RCC 7860 (cell line): ENCODE measurements at regions not wholly inside any gene's neighbourhood (a gene's known extent, or its start where the extent isn't known, plus 50 kb on each side); places are given as distances from the start of the nearest gene placed in this dataset.

ENCODE experiments used
- DNase-seq: peaks from one replicate; pipeline ENCODE4 v3.0.0-alpha.2; 2015; ENCODE audit warnings: low spot score
- FAIRE-seq: peaks from 2 replicates; lab custom pipeline; 2012; peaks lifted over from hg19 to GRCh38; lab: Jason Lieb, UNC

- no peak for FAIRE-seq
Observed at GRCh38 chr9:129321286-129322021, 143.4 kb upstream of the IER5L start.

DNA sequence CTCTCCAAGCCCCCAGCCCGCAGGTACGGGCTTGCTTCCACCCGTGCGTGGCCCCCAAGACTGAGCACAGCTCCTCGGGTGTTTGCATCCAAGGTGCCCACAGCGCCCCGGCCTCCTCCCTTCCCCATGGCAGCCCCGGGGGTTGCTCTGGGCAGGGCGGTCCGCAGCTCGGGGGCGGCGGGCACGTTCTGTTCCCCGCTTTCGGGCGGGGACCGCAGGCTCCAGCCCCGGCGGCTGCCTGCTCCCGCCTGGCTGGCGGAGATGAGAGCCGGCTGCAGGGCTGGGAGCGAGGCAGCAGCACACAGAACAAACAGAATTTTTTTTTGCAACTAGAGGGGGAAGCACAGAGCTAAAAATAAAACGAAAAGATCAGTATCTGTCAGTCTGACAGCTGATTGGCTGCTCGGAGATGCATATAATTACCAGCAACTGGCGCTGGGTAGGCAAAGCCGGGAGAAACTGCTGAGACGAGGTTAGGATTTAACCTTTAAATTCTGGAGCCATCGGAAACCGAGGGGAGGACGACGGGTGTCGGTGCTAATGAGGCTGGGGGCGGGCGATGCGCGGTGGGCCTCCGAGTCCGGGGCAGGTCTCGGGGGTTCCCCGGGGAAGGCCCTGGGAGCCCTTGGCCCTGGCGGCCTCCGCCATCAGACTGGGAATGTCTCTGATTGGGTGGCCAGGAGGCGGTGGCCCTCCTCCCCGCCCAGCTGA lies 142.7 kb upstream of the IER5L start:
- no peak for FAIRE-seq
- no peak for DNase-seq

More at GRCh38 chr9:129321286-129322021, 143.4 kb upstream of the IER5L start:
- DNase-seq, result no peak

DNA sequence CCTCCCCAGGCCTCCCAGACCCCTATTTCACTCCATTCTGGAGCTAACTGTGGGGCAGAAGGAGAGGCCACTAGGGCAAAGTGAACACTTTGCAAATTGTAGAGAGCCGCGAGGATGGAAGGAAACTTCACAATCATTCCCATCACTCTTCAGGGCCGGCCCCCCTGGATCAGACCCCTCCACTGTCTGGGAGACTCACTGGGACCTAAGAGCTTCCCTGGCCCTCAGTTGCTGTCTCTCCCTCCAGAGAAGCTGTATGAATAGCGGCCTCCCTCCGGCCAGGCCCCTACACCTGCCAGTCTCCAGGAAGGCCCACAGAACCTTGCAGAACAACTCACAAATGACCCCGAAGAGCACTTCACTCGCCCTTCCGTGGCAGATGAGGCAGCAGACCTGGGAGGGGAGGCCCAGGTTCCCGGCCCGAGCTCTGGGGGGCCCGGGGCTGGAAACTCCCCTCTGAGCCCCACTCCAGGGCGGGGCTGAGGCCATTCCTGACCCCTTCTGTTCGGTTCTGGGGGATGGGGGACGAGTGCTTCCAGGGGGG lies 141.9 kb upstream of the IER5L start:
- FAIRE-seq (no peak), DNase-seq (no peak)

GRCh38 chr9:129319076-129319937 lies 141.2 kb upstream of the IER5L start:
- no peak for FAIRE-seq
- DNase-seq, result no peak

- DNase-seq, result no peak
- FAIRE-seq, result no peak
Observed at GRCh38 chr9:129318121-129319075, 140.3 kb upstream of the IER5L start.

GRCh38 chr9:129317179-129318011 lies 139.3 kb upstream of the IER5L start:
- FAIRE-seq (no peak), DNase-seq (no peak)

- DNase-seq (no peak), FAIRE-seq (no peak)
Observed at GRCh38 chr9:129316281-129317030, 138.4 kb upstream of the IER5L start.

DNA sequence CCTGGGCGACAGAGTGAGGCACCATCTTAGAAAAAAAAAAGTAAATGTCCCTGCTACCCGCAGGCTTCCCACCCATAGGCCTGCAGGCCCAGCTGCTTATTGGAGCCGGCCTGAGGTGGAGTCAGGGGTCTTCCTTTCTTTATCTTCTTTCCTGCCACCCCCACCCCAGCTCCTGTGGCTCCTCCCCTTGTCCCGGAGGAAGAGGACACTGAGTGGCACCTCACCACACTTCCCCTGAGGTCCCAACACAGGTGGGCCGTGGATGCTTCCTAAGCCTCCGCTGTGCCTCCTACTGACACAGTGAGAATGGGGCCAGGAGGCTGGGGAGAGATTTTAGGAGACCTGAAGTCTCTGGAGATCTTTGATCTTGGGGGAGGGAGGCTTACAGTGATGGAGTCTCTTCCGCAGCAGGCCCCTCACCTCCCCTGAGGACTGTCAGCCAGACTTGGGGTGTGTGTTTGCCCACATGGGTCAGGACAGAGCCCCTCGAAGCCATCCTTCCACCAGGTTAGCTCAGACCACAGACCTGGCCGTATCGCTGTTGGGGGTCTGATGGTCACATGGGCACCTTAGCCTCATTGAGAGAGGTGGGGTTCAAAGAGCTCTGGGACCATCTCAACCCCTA lies 135.4 kb upstream of the IER5L start:
- FAIRE-seq (no peak), DNase-seq (no peak)

GRCh38 chr9:129312251-129313122 lies 134.4 kb upstream of the IER5L start:
- DNase-seq, result no peak
- no peak for FAIRE-seq

GRCh38 chr9:129311643-129312042 lies 133.6 kb upstream of the IER5L start:
- DNase-seq (no peak), FAIRE-seq (no peak)

DNA sequence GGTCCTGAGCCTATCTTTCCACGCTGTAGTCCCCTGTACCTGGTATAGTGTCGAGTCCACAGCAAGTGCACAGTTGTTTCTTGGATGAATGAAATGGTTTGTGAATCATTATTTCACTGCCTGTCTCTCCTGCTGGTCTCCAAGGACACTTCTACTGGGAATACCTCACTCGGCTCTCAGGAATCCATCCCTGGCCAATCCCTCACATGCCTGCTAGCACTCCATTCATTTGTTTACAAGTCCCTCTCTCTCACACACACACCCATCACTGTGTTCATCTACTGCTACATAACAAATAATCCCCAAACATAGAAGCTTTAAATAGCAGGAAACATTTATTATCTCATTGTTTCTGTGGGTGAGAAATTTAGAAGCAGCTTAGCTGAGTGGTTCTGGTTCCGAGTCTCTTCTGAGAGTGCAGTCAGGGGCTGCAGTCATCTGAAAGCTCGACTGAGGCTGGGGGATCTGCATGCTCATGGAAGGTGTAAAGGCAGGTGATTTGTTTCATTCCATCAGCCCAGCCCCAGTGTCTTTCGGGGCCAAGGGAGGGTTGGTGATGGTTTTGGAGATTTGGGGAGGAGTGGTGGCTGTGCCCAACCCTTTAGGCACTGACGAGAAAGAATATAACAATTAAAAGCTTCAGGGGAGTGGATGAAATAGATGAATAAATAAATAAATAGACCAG lies 132.7 kb upstream of the IER5L start:
- FAIRE-seq (no peak), DNase-seq (no peak)

DNA sequence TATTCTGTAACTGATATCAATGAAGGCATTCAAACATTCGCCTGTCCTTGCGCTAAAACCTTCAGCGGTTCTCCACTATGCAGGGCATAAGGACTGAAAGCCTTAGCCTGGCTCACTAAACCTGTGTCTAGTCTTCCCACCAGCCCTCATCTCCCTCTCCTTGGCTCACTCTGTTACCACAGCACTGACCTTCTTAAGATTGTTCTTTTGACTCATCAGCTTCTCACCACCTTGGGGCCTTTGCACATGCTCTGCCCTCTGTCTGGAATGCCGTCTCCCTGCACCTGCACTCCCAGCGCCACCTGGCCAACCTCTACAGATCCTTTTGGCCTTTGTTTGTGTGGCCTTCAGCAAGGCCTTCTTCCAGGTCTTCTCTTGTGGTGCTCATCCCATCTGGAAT lies 131.8 kb upstream of the IER5L start:
- no peak for DNase-seq
- FAIRE-seq, result no peak

- DNase-seq (no peak), FAIRE-seq (no peak)
Observed at GRCh38 chr9:129309041-129309430, 131.0 kb upstream of the IER5L start.

DNA sequence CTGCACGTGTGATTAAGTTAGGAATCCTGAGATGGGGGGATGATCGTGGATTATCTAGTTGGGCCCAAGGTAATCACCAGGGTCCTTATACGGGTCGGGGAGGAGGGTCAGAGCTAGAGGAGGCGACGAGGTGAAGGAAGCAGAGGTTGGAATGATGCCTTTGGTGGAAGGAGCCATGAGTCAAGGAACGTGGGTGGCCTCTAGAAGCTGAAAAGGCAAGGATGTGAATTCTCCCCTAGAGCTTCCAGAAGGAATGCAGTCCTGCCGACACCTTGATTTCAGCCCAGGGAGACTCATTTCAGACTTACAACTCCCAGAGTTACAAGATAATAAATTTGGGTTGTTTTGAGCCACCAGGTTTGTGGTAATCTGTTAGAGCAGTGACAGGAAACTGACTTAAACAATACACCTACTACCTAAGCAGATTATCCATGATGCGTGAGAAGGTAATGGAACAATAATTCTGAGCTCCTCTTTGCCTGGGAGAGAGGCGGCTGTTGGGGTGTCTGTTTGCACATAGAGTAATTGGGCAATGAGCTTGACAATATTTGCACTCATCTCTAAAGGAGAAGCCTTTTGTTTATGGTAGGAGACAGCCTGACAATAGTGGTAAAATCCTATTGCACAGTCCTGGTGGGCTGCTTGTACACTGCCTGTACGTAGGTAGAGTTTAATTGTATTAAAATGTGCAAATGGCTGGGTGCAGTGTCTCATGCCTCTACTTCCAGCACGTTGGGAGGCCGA lies 129.3 kb upstream of the IER5L start:
- FAIRE-seq (no peak), DNase-seq (no peak)

DNA sequence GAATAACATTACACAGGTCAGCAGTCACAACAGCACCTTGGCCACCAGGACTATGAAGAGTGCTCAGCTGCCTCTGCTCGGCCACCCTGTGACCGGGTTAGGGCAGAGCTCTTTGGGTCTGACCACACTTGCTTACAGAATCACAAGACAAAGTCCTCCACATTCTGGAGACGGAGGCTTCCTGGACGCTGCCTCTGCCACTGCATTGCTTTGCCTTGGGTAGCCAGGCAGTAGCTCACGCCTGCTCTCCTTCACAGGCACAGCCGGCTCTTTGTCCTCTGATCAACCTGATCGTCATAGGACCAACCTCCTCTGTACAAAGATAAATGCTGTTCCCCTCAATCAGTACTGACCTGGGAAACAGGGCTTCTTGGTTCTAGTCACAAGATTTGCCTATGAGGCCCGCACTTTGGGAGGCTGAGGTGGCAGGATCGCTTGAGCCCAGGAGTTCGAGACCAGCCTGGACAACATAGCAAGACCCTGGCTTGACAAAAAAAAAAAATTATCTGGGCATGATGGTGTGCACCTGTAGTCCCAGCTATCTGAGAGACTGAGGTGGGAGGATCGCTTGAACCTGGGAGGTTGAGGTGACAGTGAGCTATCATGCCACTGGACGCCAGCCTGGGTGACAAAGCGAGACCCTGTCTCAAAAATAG lies 128.4 kb upstream of the IER5L start:
- FAIRE-seq (no peak), DNase-seq (no peak)
